HTR-8/SVneo (cell line): ENCODE measurements at regions not wholly inside any gene's neighbourhood (a gene's known extent, or its start where the extent isn't known, plus 50 kb on each side); places are given as distances from the start of the nearest gene placed in this dataset.
"Not testable (repeated sequence)": the region's sequence is repeated elsewhere in the genome, so short reads cannot be mapped to it uniquely, and the experiment has no call there.

ENCODE experiments used
- DNase-seq: peaks from one replicate; pipeline ENCODE4 v3.0.0; 2011; ENCODE audit warnings: low spot score, mixed read lengths; ENCODE audit not compliant: insufficient read length
- FAIRE-seq: peaks from 2 replicates; lab custom pipeline; 2011; peaks lifted over from hg19 to GRCh38; lab: Jason Lieb, UNC

DNA sequence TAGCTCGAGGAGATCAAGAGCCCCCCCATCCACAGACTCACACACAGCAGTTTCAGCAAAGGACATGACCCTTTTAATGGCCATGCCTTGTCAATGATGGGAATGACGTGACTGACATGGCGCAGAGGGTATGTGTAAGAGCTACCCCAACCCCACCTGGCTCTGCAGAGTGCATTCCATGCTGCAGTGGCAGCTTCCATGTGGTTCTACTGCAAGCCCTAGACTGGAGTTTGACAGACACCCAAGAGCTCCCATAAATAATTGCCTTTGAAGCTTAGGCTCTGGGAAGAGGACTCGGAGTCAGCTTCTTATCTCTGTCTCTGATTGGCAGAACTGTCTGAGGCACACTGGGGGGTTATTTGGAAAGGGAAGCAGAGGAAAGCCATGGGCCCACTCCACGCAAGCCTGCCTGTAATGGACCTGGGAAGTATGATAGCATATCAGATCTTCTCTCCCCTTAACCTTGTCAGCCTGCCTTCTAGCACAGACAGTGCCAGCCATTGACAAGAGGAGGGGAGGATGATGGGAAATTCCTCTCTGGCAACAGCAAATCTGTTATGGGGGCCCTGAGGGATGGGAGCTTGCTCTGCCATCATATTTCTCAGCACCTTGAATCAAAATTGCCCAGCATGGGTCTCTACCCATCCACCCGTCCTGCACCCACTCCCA is 478.5 kb upstream of the PODXL start:
- DNase-seq (no peak), FAIRE-seq (no peak)

DNA sequence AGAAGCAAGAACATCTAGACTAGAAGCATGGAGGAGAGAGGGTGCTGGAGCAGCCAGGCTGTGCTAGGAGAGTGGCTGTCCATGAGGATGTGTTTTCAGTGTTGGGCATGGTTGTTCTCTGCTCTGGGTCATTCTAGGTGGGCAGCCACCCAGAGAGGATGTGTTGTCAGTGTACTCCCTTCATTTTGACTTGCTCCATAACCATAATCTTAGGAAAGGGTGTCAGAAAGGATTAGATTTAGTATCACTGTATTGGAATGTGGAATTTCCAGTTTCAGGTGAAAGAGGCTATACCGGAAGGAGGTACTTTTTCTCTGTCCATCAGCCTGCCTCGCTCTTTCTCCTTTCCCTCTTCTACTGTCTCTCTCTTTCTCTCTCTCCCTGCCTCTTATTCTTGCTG is 474.5 kb upstream of the PODXL start:
- FAIRE-seq = no peak
- DNase-seq = no peak

DNA sequence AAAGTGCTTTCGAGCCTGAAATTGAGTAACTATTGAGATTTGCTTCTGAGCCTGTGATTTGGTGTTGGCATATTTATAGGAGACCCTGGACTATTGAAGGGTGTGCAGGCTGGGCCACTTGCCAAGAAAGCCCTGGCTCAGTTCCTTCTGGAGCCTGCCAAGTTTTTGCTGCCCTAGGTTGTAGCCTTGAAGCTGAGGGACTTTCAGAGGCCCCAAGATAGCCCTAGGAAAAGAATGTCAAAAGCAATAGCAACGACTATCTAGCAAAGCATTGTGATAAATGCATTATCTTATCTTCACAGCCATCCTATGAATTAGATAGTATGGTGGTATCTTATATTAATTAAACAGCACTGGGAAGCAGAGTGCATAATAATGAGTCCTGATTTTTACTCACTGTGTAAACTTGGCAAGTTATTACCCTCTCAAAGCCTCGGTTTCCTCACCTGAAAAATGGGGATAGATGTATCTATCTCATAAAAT is 473.7 kb upstream of the PODXL start:
- DNase-seq (no peak), FAIRE-seq (no peak)

DNA sequence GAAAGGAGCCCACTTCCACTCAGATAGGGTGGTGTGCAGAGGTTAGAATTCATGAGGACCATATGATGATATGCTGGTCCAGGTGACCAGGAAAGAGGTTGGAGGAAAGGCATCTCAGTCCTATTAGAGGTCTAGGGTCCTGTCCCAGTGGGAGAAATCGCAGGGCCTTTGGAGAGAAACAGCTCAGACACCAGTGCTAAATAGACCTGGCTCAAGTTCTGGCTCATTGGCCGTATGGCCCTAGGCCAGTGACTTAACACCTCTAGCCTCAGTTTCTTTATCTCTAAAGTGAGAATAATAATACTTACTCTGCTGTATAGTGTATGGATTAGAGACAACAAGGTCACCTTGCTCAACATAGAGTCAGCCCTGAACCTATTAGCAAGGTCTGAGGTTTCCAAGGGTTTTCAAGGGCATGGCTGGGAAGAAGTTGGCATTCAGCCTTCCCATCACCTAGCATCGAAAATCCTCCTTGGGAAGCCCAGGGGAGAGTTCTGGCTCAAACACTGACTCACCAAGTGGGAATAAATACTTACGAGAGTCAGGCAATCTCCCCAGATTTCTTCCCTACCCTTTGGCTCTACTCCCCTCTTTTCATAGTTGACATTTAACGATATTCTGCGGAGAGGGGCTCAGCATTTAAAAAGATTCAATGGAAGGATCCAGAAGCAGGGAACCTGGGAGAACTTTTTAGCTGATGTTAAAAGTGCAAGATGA is 473.1 kb upstream of the PODXL start:
- no peak for FAIRE-seq
- no peak for DNase-seq

DNA sequence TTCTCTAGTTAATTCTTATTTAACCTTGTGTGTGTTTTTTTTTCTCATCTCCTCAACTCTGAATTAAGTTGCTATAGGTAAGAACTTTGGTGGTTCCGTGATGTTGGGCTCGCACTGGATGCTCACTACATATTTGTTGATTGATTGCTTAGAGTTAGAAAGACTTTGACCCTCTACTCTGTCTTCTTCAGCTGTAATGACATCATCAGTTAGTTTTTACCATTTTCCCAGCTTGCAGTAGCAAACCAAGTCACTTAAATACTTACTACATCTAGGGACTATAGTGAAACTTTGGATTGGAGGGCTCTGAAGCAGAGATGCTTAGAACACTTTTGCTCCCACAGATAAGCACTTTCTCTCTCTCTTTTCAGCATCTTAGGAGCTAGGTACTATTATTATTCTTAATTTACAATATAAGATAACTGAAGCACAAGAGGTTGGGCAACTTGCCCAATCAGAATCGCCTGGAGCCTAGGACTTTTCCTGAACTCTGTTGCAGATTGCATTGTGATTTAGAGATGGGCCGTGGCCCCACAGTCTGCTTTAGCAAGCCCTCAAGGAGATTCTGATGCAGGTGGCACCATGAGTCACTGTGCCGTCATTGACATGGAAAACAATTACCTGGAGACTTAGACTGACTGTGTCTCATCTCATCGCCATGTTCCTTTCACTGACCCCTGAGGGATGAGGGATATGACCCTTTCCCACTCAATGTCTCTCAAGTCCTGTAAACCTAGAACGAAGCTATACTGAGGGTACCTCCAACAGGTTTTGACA is 471.9 kb upstream of the PODXL start:
- no peak for DNase-seq
- FAIRE-seq = no peak

DNA sequence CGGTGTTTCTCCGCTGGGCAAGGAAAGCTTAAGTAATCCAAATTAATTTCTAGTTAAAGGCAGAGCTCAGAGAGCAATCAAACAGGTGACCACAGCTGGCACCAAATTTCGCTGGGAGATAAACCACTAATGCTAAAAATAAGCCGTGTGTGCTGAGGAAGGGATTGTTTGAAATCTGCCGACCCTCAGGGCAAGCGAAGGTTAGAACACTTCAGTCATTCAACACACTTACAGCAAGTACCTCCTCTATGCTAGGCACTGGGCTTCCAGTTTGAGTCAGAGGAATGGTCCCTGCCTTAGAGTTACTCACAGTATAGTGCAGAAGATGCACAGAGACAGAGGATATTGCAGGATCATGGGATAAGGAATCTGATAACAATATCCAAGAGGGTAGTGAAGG is 467.9 kb upstream of the PODXL start:
- FAIRE-seq (no peak), DNase-seq (no peak)

DNA sequence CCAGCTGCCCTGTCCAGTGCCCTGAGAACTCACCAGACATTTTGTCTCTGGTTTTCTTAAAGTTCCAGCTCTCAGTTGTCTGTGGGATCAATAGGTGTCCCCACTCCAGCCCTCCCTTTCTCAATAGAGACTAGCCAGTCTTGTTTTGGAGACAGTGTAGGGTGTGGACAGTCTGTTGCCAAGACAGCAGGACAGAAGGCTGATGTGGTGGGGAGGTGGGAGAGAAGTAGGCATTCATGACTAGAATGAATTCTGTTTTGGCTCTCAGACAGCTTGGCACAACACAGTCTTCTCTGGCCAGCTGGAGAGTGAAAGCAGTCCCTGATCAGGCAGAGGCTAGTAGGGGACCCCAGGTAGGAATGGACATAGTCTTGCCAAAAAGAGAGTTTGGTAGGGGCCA is 467.0 kb upstream of the PODXL start:
- DNase-seq (no peak), FAIRE-seq (no peak)

DNA sequence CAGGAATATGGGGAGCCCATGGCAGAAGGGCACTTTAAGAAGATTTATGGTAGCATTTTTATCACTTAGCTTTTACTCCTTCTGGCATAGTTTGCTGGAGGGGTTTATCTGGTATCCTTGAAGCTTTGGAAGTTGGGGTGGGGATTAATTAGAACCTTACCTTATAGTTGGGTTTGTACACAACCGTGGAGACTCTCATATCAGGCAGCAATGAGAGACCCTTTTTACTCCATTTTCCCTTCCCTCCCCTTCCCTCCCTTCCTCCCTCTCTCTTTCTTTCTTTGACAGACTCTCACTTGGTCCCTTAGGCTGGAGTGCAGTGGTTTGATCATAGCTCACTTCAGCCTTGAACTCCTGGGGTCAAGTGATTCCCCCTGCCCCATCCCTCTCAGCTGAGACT is 465.8 kb upstream of the PODXL start:
- FAIRE-seq (no peak), DNase-seq (no peak)

DNA sequence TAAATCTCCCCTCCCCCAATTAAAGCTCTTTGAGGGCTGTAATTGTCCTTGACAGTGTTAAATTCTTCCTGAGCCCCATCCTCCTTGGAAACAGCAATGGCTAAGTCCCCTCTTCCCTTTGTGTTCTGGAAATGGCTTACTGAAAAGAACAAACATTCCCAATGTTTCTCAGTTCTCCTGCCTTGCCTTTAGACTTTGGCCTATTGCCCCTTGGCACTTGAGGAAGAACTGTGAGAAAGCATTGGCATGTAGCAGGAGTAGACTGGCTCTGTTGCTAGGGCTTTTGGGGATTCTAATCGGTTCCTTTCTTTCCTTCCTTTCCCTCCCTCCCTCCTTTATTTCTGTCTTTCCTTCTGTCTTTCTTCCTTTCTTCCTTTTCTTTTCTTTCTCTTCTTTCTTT is 463.3 kb upstream of the PODXL start:
- DNase-seq (no peak), FAIRE-seq (no peak)

DNA sequence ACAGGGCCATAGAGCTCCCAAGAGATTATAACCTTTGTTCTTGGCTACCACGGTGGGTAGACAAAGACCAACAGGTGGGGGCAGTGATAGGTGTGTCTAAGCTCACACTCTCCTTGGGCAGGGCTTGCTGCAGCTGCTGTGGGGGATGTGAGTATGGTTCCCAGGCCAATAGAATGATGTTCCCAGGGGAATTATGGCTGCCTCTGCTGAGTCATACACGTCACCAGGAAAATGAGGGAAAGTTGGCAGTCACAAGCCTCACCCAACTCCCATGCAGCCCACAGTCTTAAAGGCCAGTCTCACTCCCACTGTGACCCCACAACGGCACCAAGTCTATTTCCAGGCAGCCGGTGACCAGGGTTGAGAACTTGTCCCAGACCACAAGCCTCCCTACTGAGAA is 453.4 kb upstream of the PODXL start:
- FAIRE-seq (no peak), DNase-seq (no peak)

DNA sequence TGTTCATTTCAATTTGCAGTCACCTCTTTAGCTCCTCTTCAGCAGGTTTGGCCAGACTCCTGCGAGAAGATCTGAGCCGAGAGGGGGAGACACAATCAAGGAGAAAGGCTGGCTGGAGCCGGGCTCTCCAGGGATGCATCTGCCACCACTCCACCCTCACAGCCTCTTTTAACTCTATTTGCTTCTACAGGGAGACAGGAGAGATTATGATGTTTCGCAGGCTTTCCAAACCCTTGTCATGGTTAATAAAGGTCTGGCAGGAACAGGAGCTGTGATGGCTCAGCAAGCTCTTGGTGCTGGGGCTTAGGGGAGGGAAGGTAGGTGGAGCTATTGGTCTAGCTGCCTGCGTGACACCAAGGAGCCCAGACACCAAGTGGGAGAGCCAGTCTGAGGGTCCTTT is 448.1 kb upstream of the PODXL start:
- DNase-seq (no peak), FAIRE-seq (no peak)

DNA sequence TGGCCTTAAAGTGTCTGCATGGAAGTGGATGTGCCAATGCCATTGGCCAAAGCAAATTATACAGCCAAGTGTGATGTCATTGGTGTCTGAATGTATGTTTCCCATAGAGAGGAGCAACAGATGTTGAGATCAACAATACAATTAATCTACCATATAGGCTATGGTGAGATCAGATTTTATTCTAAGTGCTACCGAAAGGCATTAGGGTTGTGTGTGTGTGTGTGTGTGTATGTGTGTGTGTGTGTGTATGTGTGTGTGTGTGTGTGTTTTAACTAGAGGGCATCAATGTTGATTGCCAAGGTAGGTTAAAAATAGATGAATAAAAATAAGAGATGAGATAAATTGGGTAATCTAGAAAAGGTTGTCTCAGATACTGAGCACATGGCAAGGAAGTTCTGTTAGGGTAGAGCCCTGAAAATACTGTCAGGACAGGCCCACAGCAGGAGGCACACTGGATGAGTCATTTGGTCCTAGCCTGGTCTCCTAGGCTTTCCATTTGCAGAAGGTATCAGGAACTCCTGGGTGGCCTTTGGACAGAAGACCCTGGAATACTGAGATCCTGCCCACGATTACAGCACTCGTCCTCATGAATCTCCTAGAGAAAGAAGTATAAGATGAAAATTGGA is 446.0 kb upstream of the PODXL start:
- FAIRE-seq = no peak
- DNase-seq = no peak

DNA sequence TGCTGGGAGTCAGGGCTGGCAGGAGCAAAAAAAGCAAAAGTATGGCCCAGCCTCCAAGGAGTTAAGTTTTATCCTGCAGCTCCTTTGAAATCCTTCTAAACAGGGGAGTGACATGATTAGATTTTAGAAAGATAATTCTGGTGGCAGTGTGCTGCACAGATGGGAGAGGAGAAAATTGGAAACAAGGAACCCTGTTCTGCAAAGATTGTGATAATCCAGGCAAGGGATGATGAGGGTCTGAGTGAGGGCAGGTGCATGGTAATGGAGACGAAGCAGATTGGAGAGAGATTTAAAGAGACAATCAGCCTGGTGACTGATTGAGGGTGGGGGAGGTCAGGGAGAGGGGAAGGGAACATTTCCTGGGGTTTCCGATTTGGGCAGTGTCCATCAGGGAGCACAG is 444.7 kb upstream of the PODXL start:
- FAIRE-seq (no peak), DNase-seq (no peak)

DNA sequence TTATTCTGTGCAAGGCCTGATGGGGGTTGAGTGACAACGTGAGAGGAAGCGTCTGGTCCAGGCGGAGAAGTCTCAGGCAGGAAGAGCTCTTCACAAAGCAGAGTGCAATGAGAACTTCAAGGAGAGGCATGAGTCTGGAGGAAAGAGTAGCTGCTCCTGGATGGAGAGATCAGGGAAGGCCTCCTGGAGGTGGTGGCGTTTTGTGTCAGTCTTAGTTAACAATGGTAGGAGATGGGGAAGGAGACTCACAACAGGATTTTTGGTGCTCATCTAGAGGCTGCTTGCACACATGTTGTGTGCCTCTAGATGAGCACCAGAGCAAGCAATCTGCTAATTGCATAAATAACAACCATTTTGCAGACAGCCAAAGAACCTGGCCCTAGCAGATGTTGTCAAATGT is 442.8 kb upstream of the PODXL start:
- FAIRE-seq = no peak

DNA sequence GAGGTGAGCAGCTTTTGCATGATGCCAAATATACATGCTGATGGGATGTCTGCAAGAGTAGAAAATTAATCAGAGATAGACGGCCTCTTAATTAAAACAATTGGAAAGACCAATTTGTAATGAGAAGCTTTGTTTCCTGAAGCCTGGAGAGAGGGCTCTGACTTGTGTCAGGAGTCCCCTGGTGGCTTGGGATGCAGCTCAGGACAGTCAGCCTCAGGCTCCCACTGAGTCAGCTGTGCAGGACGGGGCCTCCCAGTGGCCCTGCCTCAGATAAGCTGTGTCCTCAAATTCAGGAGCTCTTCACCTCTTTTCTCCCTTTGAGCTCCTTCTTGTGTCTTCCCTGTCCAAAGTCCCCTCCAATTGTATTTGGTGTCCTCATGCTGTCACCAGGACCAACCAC is 438.9 kb upstream of the PODXL start:
- FAIRE-seq = no peak
- DNase-seq = no peak

More for the DNA sequence above, 442.8 kb upstream of the PODXL start:
- DNase-seq = no peak

DNA sequence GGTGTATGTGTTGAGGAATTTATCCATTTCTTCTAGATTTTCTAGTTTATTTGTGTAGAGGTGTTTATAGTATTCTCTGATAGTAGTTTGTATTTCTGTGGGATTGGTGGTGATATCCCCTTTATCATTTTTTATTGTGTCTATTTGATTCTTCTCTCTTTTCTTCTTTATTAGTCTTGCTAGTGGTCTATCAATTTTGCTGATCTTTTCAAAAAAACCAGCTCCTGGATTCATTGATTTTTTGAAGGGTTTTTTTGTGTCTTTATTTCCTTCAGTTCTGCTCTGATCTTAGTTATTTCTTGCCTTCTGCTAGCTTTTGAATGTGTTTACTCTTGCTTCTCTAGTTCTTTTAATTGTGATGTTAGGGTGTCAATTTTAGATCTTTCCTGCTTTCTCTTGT is 424.6 kb upstream of the PODXL start:
- DNase-seq, FAIRE-seq: not testable (repeated sequence)

DNA sequence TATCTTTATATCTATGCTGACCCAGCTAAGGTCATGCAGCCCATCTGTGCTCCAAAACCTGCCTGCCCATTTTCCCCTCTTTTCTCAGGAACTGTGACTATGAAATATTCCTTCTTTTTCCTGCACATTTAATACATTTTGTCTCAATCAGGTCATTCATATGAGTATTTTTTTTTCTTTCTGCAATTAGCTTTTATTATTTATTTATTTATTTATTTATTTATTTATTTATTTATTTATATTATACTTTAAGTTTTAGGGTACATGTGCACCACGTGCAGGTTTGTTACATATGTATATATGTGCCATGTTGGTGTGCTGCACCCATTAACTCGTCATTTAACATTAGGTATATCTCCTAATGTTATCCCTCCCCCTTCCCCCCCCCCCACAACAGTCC is 421.7 kb upstream of the PODXL start:
- not testable (repeated sequence) for DNase-seq, FAIRE-seq

DNA sequence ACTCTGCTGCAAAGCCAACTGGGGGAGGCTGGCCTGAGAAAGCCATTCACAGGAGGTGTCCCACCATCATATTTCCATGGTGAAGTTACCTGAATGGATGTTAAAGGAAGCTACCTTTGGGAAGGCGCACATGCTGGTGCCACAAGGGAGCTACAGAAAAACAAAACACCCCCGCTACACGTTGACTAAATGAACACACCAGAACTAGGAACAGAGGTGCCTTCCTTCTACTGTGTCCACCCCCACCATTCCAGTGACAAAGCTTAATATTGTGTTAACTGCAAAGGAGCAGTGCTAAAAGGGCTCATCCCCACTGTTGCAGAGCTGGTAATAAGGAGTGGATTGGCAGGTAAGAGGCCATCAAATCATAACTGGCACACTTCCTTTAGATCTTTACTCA is 420.0 kb upstream of the PODXL start:
- no peak for FAIRE-seq
- DNase-seq = no peak

DNA sequence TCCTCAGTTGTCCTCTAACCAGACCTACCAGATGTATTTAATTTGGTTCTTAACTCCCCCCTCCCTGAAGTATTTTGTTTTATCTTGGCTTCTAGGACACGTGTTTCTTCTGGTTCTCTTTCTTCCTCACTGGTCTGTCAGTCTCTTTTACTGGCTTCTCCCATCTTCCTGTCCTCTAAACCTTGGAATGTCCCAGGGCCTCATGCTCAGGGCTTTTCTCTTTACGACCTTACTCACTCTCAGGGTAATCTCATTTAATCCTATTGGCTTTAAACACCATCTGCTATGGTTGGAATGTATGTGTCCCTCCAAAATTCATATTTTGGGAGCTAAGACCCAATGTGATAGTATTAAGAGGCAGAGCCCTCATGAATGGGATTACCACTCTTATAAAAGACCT is 418.2 kb upstream of the PODXL start:
- FAIRE-seq = no peak
- no peak for DNase-seq

DNA sequence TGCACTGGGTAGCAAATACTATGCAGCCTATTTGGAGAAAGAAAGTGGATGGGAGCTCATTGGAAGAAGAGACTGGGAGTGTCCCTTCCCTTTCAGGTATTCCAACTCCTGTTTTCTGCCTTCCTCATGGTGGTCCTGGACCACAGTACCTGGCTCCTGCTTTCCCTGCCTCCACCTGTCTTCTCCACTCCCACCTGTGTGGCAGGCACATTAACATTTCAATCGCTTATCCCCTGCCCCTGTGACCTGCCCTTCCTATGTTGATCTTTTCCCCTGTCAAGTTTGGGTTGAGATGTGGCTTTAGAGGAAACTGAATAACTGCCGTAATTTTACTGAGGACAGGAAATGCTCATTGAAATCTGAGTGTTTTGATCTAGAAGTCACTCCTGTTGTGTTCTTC is 415.8 kb upstream of the PODXL start:
- DNase-seq (no peak), FAIRE-seq (no peak)

DNA sequence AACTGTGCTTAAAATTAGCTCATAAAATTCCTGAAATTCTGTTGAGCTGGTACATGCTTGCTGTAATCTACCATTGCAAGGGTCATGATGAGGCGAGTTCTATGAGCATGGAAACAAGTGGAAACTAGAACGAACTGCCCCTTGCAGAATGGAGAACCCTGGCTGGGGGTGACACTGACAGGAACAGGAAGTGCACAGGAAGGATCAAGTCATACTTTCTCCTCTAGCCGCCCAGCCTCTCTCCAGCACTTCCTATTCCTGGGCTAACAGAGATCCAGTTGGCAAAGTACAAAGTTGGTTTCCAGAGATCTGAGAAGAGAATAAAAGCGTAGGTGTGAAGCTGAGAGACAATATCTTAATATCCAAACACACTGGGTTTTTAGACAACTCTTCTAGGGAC is 414.2 kb upstream of the PODXL start:
- DNase-seq (no peak), FAIRE-seq (no peak)
